GM18505 (cell line): ENCODE measurements at regions not wholly inside any gene's neighbourhood (a gene's known extent, or its start where the extent isn't known, plus 50 kb on each side); places are given as distances from the start of the nearest gene placed in this dataset.

ENCODE experiments used
- ATAC-seq: cut with Tn5 transposase; IDR thresholded peaks from one replicate; pipeline ENCODE4 v1.9.1; 2021; ENCODE audit not compliant: unreplicated experiment
- POLR2A ChIP-seq: IDR thresholded peaks from 4 replicates; pipeline ENCODE4 v1.6.1; 2011; ENCODE audit warnings: borderline replicate concordance; ENCODE audit not compliant: insufficient read depth, insufficient read length; ENCODE audit errors: extremely low read depth

GRCh38 chr6:156098839-156099238 lies 643.2 kb upstream of the NOX3 start:
- no peak for ATAC-seq
- TF ChIP-seq POLR2A, result no peak

GRCh38 chr6:156087487-156087886 lies 631.8 kb upstream of the NOX3 start:
- no peak for ATAC-seq
- no peak for TF ChIP-seq POLR2A

GRCh38 chr6:156082012-156082411 lies 626.4 kb upstream of the NOX3 start:
- TF ChIP-seq POLR2A, result no peak
- no peak for ATAC-seq

- TF ChIP-seq POLR2A, result no peak
- ATAC-seq, result no peak
These were observed 624.7 kb upstream of the NOX3 start for GRCh38 chr6:156080371-156080770.

GRCh38 chr6:156068881-156069280 lies 613.2 kb upstream of the NOX3 start:
- ATAC-seq, result no peak
- TF ChIP-seq POLR2A, result no peak

- no peak for TF ChIP-seq POLR2A
- no peak for ATAC-seq
These were observed 610.2 kb upstream of the NOX3 start for GRCh38 chr6:156065849-156066248.

GRCh38 chr6:156062091-156062563 lies 606.5 kb upstream of the NOX3 start:
- TF ChIP-seq POLR2A, result no peak
- ATAC-seq, result no peak

GRCh38 chr6:156061465-156061864 lies 605.8 kb upstream of the NOX3 start:
- no peak for TF ChIP-seq POLR2A
- no peak for ATAC-seq

GRCh38 chr6:156060013-156060412 lies 604.4 kb upstream of the NOX3 start:
- TF ChIP-seq POLR2A, result no peak
- no peak for ATAC-seq

- no peak for TF ChIP-seq POLR2A
- ATAC-seq, result no peak
These were observed 602.7 kb upstream of the NOX3 start for GRCh38 chr6:156058356-156058755.

- TF ChIP-seq POLR2A, result no peak
- no peak for ATAC-seq
These were observed 602.2 kb upstream of the NOX3 start for GRCh38 chr6:156057869-156058268.

- ATAC-seq, result no peak
- TF ChIP-seq POLR2A, result no peak
These were observed 600.4 kb upstream of the NOX3 start for GRCh38 chr6:156056085-156056484.

GRCh38 chr6:156053626-156054025 lies 598.0 kb upstream of the NOX3 start:
- TF ChIP-seq POLR2A, result no peak
- no peak for ATAC-seq

GRCh38 chr6:156046841-156047449 lies 591.3 kb upstream of the NOX3 start:
- no peak for TF ChIP-seq POLR2A
- no peak for ATAC-seq

- TF ChIP-seq POLR2A, result no peak
- ATAC-seq, result no peak
These were observed 590.6 kb upstream of the NOX3 start for GRCh38 chr6:156046268-156046665.
